Endodermal cell (in vitro differentiated cells): ENCODE measurements at regions not wholly inside any gene's neighbourhood (a gene's known extent, or its start where the extent isn't known, plus 50 kb on each side); places are given as distances from the start of the nearest gene placed in this dataset.

ENCODE experiments used
- DNase-seq: peaks from one replicate; pipeline ENCODE4 v3.0.0-alpha.2; 2017
- H3K27ac ChIP-seq: 2 replicates; pipeline ENCODE4 v1.5.1; 2013; ENCODE audit warnings: mild to moderate bottlenecking, low read depth, low read length, moderate library complexity
- H3K27me3 ChIP-seq: 2 replicates; pipeline ENCODE4 v1.6.1; 2013; ENCODE audit warnings: mild to moderate bottlenecking, low read length, moderate library complexity; ENCODE audit not compliant: insufficient read depth, control insufficient read depth, poor library complexity, severe bottlenecking
- H3K36me3 ChIP-seq: 2 replicates; pipeline ENCODE4 v1.7.0; 2013; ENCODE audit warnings: mild to moderate bottlenecking, low read length, moderate library complexity; ENCODE audit not compliant: control insufficient read depth, insufficient read depth
- H3K4me1 ChIP-seq: one replicate; pipeline ENCODE4 v1.7.0; 2013; ENCODE audit warnings: low read length; ENCODE audit not compliant: control insufficient read depth, insufficient read depth
- H3K4me3 ChIP-seq: 2 replicates; pipeline ENCODE4 v1.5.1; 2013; ENCODE audit warnings: mild to moderate bottlenecking, low read length, moderate library complexity
- H3K9ac ChIP-seq: 2 replicates; pipeline ENCODE4 v1.6.1; 2013; ENCODE audit warnings: mild to moderate bottlenecking, low read length, moderate library complexity; ENCODE audit not compliant: poor library complexity, severe bottlenecking; ENCODE audit errors: extremely low read depth
- H3K9me3 ChIP-seq: 2 replicates; pipeline ENCODE4 v1.6.1; 2013; ENCODE audit warnings: mild to moderate bottlenecking, low read length, moderate library complexity; ENCODE audit not compliant: control insufficient read depth
- H3K27ac Mint-ChIP-seq: 2 replicates; pipeline ENCODE4 v1.8.0; 2020; ENCODE audit warnings: mixed read lengths
- H3K27me3 Mint-ChIP-seq: 2 replicates; pipeline ENCODE4 v1.8.0; 2021; ENCODE audit warnings: mild to moderate bottlenecking, mixed read lengths; ENCODE audit not compliant: insufficient read depth
- H3K36me3 Mint-ChIP-seq: 2 replicates; pipeline ENCODE4 v1.8.0; 2020; ENCODE audit warnings: low read depth, mixed read lengths
- H3K4me1 Mint-ChIP-seq: 2 replicates; pipeline ENCODE4 v1.8.0; 2020; ENCODE audit warnings: mixed read lengths
- H3K4me3 Mint-ChIP-seq: 2 replicates; pipeline ENCODE4 v1.8.0; 2020; ENCODE audit warnings: mild to moderate bottlenecking, moderate library complexity, mixed read lengths
- H3K9me3 Mint-ChIP-seq: 2 replicates; pipeline ENCODE4 v1.8.0; 2020; ENCODE audit warnings: mild to moderate bottlenecking, mixed read lengths
- WGBS, 2 experiments: methylation state at CpG; one replicate each; pipeline versions ENCODE4 v1.1.5 to v1.1.7; 2013; ENCODE audit warnings: missing lambda C conversion rate in 2 of 2, mixed read lengths in 1 of 2; ENCODE audit not compliant: insufficient coverage in 1 of 2, insufficient read length in 1 of 2; 5-methylcytosine and 5-hydroxymethylcytosine counted together
- TF ChIP-seq, protein P1 (sequence below): fragments of 200-600 bp; sonication (generic); conservative IDR thresholded peaks from 2 replicates; pipeline ENCODE4 v1.5.0; 2021; ENCODE audit warnings: antibody characterized with exemption, mild to moderate bottlenecking

DNA sequence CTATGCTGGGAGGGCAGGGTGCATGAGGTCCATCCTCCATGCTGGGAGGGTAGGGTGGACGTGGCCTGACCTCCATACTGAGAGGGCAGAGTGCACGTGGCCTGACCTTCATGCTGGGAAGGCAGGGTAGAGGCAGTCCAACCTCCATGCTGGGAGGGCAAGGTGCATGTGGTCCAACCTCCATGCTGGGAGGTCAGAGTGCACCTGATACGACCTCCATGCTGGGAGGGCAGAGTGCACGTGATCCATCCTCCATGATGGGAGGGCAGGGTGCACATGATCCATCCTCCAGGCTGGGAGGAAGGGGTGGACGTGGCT is 622.2 kb downstream of the BRD1 start:
- no peak overlapping the region for H3K4me3 Mint-ChIP-seq
- no peaks in the 10 kb centered on the region for H3K36me3 ChIP-seq
- no peaks in the 10 kb centered on the region for H3K27me3 ChIP-seq
- H3K4me3 ChIP-seq: no peak overlapping the region
- H3K27ac Mint-ChIP-seq: no peak overlapping the region
- DNase-seq: no peak
- H3K27me3 Mint-ChIP-seq: no peaks in the 10 kb centered on the region
- H3K9ac ChIP-seq: no peak overlapping the region
- TF ChIP-seq, protein P1, sequence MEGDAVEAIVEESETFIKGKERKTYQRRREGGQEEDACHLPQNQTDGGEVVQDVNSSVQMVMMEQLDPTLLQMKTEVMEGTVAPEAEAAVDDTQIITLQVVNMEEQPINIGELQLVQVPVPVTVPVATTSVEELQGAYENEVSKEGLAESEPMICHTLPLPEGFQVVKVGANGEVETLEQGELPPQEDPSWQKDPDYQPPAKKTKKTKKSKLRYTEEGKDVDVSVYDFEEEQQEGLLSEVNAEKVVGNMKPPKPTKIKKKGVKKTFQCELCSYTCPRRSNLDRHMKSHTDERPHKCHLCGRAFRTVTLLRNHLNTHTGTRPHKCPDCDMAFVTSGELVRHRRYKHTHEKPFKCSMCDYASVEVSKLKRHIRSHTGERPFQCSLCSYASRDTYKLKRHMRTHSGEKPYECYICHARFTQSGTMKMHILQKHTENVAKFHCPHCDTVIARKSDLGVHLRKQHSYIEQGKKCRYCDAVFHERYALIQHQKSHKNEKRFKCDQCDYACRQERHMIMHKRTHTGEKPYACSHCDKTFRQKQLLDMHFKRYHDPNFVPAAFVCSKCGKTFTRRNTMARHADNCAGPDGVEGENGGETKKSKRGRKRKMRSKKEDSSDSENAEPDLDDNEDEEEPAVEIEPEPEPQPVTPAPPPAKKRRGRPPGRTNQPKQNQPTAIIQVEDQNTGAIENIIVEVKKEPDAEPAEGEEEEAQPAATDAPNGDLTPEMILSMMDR: no peak
- no peaks in the 10 kb centered on the region for H3K9me3 ChIP-seq
- WGBS, 2 experiments: 73 to 87% methylated on average over 3 to 5 of the region's 5 CpGs
- no peaks in the 10 kb centered on the region for H3K9me3 Mint-ChIP-seq
- no peaks in the 10 kb centered on the region for H3K36me3 Mint-ChIP-seq
- no peak overlapping the region for H3K27ac ChIP-seq
- H3K4me1 Mint-ChIP-seq: no peaks in the 10 kb centered on the region
- H3K4me1 ChIP-seq: no peaks in the 10 kb centered on the region

DNA sequence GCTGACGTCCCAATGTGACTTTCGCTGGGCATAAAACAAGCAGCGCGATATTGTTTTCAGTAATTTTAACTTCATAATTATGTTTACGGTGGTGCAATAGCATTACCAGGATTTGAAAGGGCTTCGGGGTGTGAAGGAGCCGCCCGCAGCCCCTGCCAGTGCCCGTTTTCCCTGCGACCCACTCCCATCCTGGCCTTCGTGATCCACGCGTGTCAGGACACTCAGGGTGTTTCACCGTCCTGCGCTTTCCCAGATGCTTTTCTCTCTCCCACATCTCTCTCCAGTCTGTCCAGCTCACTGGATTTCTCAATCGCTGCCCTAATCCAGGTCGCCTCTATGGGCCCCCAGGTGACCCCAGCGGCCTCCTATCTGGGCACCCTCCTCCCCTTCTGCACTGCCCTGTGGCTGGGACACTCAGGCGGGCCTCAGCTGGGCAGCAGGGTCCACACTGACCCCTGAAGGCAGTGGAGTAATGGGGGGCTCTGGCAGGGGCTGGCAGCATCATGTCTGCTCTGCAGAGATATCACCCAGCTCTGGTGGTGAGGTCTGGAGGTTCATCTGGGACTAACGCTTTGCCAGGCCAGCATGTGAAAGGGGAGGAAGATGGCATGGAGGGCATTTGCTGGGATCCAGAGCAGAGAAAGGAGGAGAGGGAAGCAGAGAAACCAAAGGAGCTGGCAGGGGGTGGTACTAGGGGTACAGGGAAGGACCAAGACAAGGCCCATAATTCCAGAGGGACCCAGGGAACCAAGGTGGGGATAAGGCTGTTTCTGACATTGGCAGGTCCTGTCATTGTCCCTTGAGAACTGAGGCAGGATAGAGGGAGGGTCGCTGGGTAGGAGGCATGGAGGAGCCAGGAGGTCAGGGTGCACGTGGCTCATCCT is 622.8 kb downstream of the BRD1 start:
- Mint-ChIP-seq H3K4me3 (no peak overlapping the region), H3K9me3 (no peaks in the 10 kb centered on the region), H3K27ac (no peak overlapping the region), H3K36me3 (no peaks in the 10 kb centered on the region), H3K27me3 (no peaks in the 10 kb centered on the region), H3K4me1 (no peaks in the 10 kb centered on the region)
- H3K27me3 ChIP-seq: no peaks in the 10 kb centered on the region
- TF ChIP-seq, protein P1: no peak
- peak; percentile 13 for DNase-seq
- H3K9ac ChIP-seq: no peak overlapping the region
- H3K4me1 ChIP-seq: no peaks in the 10 kb centered on the region
- no peak overlapping the region for H3K4me3 ChIP-seq
- H3K36me3 ChIP-seq: no peaks in the 10 kb centered on the region
- H3K27ac ChIP-seq: no peak overlapping the region
- 86 to 92% methylated on average over 16 to 22 of the region's 22 CpGs for whole genome bisulfite sequencing, 2 experiments
- no peaks in the 10 kb centered on the region for H3K9me3 ChIP-seq

DNA sequence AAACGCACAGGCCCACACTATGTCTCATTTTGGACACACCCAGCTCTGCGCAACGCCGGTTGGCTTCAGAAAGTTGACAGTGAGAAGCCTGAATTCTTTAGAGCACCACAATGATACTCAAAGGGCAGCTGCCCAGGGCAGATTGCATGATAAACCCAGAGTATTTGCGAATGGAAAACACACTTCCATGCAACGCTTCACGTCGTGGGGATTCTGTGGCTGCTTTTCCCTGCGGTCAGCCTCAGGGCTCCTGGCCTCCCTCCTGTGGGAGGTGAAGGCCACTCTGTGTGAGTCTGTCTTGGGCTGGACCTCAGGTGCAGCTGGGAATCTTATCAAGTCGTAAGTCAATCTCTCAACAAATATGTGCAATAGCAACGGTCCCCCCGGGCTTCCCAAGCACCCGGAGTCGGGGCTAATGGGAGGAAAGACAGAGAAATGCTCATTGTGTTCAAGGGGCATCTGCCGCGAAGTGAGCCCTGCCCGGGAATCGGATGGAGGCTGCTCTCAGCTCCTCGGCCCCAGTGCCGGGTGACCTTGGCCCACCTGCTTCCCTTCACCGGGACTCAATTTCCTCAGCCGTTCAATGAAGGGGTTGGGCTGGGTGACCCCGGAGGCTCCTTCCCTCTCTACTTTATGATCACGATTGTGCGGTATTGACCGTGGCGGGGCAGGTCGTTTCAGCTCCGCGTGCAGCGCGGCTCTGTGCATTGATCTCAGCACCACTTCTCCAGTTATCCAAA is 623.6 kb downstream of the BRD1 start:
- peak; percentile 17 for DNase-seq
- no peak overlapping the region for H3K27ac Mint-ChIP-seq
- Histone ChIP-seq H3K4me3 (no peak overlapping the region), H3K36me3 (no peaks in the 10 kb centered on the region), H3K4me1 (no peaks in the 10 kb centered on the region), H3K27me3 (no peaks in the 10 kb centered on the region), H3K9me3 (no peaks in the 10 kb centered on the region), H3K27ac (no peak overlapping the region), H3K9ac (no peak overlapping the region)
- H3K9me3 Mint-ChIP-seq: no peaks in the 10 kb centered on the region
- no peaks in the 10 kb centered on the region for H3K36me3 Mint-ChIP-seq
- no peaks in the 10 kb centered on the region for H3K4me1 Mint-ChIP-seq
- no peak overlapping the region for H3K4me3 Mint-ChIP-seq
- H3K27me3 Mint-ChIP-seq: no peaks in the 10 kb centered on the region
- TF ChIP-seq, protein P1: no peak
- WGBS, 2 experiments: 92 to 96% methylated on average over 21 to 32 of the region's 32 CpGs
